SH-SY5Y (cell line): ENCODE measurements at regions not wholly inside any gene's neighbourhood (a gene's known extent, or its start where the extent isn't known, plus 50 kb on each side); places are given as distances from the start of the nearest gene placed in this dataset.

Source experiments
- GATA2 ChIP-seq: IDR thresholded peaks from 2 replicates; pipeline ENCODE4 v1.6.1; 2011; ENCODE audit warnings: mild to moderate bottlenecking, low read depth, low read length
- GATA3 ChIP-seq: IDR thresholded peaks from 2 replicates; pipeline ENCODE4 v1.6.1; 2011; ENCODE audit warnings: low read depth, mild to moderate bottlenecking, low read length, moderate library complexity

DNA sequence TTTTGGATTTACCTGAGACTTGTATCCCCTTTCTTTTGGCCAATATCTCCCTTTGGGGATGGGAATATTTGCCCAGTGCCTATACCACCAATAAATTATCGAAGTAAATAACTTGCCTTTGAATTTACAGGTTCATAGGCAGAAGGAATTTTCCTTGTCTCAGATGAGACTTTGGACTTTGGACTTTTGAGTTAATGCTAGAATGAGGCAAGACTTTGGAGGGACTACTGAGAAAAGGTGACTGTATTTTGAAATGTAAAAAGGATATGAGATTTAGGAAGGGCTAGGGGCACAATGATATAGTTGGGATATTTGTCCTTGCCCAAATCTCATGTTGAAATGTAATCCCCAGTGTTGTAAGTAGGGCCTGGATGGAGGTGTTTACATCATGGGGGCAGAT, 384.5 kb upstream of the GHITM start:
- TF ChIP-seq GATA2 = no peak
- no peak for TF ChIP-seq GATA3
